Astrocyte of the cerebellum (primary cell): ENCODE measurements at regions not wholly inside any gene's neighbourhood (a gene's known extent, or its start where the extent isn't known, plus 50 kb on each side); places are given as distances from the start of the nearest gene placed in this dataset.

Source experiments
- DNase-seq: peaks from one replicate; pipeline ENCODE4 v3.0.0-alpha.2; 2011; ENCODE audit warnings: low read depth
- H3K4me3 ChIP-seq: 2 replicates; pipeline ENCODE4 v1.5.1; 2011; ENCODE audit warnings: mild to moderate bottlenecking, low read depth, low read length, moderate library complexity
- in situ Hi-C: cut with HindIII; loops from 2 replicates; pipeline ENCODE4 v1.10.0; 2017; ENCODE audit warnings: low sequenced_read_pairs
- TF ChIP-seq, protein P1 (sequence below): IDR thresholded peaks from 2 replicates; pipeline ENCODE4 v1.5.1; 2012; ENCODE audit warnings: low read length, low read depth, moderate library complexity, mild to moderate bottlenecking; ENCODE audit errors: missing control alignments

DNA sequence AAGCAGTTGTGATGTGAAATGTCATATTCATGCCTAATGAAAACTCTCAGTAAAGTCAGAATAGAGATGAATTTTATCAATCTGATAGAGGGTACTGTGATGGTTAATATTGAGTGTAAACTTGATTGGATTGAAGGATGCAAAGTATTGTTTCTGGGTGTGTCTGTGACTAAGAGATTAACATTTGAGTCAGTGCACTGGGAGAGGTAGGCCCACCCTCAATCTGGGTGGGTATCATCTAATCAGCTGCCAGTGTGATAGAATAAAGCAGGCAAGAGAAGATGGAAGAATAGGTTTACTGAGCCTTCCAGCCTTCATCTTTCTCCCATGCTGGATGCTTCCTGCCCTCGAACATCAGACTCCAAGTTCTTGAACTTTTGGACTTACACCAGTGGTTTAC is 124.3 kb downstream of the CENPW start:
- TF ChIP-seq, protein P1, sequence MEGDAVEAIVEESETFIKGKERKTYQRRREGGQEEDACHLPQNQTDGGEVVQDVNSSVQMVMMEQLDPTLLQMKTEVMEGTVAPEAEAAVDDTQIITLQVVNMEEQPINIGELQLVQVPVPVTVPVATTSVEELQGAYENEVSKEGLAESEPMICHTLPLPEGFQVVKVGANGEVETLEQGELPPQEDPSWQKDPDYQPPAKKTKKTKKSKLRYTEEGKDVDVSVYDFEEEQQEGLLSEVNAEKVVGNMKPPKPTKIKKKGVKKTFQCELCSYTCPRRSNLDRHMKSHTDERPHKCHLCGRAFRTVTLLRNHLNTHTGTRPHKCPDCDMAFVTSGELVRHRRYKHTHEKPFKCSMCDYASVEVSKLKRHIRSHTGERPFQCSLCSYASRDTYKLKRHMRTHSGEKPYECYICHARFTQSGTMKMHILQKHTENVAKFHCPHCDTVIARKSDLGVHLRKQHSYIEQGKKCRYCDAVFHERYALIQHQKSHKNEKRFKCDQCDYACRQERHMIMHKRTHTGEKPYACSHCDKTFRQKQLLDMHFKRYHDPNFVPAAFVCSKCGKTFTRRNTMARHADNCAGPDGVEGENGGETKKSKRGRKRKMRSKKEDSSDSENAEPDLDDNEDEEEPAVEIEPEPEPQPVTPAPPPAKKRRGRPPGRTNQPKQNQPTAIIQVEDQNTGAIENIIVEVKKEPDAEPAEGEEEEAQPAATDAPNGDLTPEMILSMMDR, result no peak
- DNase-seq, result no peak
- in situ Hi-C loops, result no loop called here
- no peak overlapping the region for H3K4me3 ChIP-seq

DNA sequence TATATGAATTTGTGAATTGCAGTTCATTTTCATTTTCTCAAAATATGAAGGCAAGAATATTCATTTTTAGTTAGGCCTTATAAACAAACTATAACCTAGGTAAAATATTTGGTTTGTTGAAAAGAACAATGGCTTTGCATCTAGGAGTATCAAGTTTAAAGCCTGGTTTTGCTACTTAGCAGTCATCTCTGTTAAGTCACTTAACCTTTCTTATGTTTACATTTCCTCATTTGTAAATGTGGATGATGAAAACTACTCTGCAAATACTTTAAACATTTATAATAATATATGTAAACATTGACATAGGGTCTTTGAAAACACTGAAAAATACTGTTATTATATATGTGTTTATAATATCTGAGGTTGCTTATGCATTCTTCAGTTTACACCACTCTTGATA is 135.5 kb downstream of the CENPW start:
- TF ChIP-seq, protein P1, result no peak
- no peak for DNase-seq
- in situ Hi-C loops, result no loop called here
- no peak overlapping the region for H3K4me3 ChIP-seq

DNA sequence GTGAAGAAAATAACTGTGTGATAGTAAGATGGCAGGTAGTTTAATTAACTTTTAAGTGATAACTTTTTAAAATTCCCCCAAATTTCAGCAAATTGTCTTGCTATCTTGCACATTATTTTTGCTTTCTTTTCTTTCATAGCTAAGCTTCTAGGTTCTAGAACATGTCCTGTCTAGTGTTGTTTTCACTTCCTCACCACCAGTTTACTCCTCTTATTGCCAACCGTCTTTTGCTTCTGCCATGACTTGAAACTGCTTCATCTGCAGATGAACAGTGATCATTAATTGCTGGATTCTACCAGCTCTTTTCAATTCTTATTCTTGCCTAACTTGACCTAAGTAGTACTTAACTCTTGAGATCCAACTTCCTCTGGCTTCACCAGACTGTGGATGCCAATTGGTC is 137.8 kb downstream of the CENPW start:
- no peak overlapping the region for H3K4me3 ChIP-seq
- in situ Hi-C loops, result no loop called here
- TF ChIP-seq, protein P1, result no peak
- no peak for DNase-seq

DNA sequence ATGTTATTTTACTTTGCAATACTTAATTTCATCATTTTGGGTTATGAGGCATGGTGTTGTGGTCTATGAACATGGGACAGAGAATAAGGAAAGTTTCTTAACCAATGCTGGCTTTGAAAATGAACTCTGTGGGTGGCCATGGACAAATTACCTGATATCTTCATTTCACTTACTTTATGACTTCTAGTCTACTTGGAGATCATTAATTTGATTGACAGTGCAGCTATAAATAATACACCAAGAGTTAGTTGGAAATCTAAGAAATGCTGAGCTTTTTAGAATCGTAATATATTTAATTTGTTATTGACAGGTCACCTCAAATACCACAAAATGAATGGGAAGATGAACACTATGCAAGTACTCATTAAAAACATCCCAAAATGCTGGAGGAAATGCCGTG is 140.4 kb downstream of the CENPW start:
- in situ Hi-C loops, result no loop called here
- no peak for DNase-seq
- TF ChIP-seq, protein P1, result no peak
- no peak overlapping the region for H3K4me3 ChIP-seq

DNA sequence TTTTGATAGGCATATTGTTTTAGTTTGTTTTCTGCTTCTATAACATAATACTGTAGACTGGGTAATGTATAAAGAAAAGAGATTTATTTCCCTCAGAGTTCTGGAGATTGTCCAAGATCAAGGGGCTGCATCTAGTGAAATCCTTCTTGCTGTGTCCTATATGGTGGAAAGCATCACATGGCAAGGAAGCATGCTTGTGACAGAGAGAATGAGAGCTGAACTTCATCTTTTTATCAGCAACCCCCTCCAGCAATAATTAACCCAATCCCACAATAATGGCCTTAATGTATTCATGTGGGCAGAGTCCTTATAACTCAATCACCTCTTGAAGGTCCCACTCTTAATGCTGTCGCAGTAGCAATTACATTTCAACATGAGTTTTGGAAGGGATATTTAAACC is 141.4 kb downstream of the CENPW start:
- TF ChIP-seq, protein P1, result no peak

DNA sequence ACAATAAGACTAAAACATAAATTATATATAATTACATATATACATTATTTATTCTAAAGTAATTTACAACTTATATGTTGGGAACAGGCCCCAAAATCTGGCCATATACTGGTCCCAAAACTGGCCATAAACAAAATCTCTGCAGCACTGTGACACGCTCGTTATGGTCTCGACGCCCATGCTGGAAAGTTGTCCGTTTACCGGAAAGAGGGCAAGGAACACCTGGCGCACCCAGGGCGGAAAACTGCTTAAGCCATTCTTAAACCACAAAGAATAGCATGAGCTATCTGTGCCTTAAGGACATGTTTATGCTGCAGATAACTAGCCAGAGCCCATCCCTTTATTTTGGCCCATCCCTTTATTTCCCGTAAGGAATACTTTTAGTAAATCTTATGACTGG is 164.9 kb downstream of the CENPW start:
- DNase-seq, result no peak
- no peak overlapping the region for H3K4me3 ChIP-seq
- in situ Hi-C loops, result no loop called here
- TF ChIP-seq, protein P1, result no peak

More for the DNA sequence above, 141.4 kb downstream of the CENPW start:
- no peak overlapping the region for H3K4me3 ChIP-seq
- in situ Hi-C loops, result no loop called here
- DNase-seq, result no peak

DNA sequence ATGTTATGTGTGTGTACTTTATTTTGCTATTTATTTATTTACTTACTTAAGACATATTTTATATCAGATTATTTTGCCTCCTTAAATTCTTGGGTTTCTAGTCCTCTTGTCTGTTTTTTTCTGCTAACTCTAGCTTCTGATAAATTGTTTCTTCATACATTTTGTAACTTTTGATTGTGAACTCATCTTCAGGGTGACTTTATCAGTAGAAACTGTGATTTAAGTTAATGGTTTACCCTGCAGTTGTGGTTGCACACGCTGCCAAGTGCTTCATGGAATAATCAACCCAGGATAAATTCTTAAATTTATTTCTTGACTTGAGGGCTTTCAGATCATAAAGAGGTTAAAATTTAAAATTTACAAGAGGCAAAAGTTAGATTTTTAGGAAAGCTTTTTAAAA is 173.3 kb downstream of the CENPW start:
- TF ChIP-seq, protein P1, result no peak
- in situ Hi-C loops, result no loop called here
- H3K4me3 ChIP-seq, result no peak overlapping the region

More for the DNA sequence above, 173.3 kb downstream of the CENPW start:
- no peak for DNase-seq
